Tibial nerve (tissue), 3 donors: ENCODE measurements at regions not wholly inside any gene's neighbourhood (a gene's known extent, or its start where the extent isn't known, plus 50 kb on each side); places are given as distances from the start of the nearest gene placed in this dataset.

Source experiments
- CTCF ChIP-seq, 5 experiments: fragments of 200-600 bp in 3 of 5; fragments of 450-650 bp in 2 of 5; sonication (generic) in 3 of 5; IDR thresholded peaks; one replicate each; pipeline ENCODE4 v1.5.1; 2016 to 2019; ENCODE audit warnings: antibody characterized with exemption in 5 of 5, mild to moderate bottlenecking in 3 of 5, moderate library complexity in 2 of 5
- POLR2A ChIP-seq, 2 donors: fragments of 450-650 bp; IDR thresholded peaks; one replicate each; pipeline ENCODE4 v1.6.1; 2017; ENCODE audit warnings: antibody characterized with exemption in 2 of 2, mild to moderate bottlenecking in 2 of 2, moderate library complexity in 2 of 2

DNA sequence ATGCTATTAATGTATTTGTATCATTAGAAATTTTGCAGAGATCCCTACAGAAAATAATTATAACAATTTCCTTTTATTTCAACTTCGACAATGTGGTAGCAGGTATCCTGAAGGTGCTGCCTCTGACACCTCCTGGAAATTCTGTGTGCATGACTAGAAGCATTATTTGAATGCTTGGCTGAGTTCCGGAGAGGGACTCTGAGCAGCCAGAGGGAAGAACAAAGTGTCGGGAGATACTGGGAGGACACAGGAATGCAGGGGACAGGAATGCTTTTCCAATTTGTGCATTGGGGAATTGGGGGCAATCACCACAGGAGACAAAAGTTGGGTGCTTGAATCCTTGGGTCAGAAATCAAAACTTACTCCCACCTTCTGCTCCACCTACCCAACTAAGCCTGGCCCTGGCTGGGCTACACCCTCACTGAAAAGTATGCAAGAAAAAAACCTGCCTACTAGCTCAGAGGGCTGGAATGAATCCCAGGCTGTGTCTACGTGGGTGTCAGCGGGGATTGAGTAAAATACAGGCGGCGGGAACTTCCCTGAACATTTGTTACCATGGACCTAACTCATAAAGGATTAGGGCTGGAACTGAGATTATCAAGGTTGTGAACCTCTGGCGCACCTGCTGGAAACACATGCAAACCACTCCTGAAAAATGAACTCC lies 299.3 kb downstream of the SOX11 start:
- no peak for TF ChIP-seq CTCF (IDR thresholded peaks at IDR 0.05)
- no peak for TF ChIP-seq POLR2A (IDR thresholded peaks at IDR 0.05)
